LNCaP clone FGC (cell line): ENCODE measurements at regions not wholly inside any gene's neighbourhood (a gene's known extent, or its start where the extent isn't known, plus 50 kb on each side); places are given as distances from the start of the nearest gene placed in this dataset.

Source experiments
- DNase-seq: peaks from one replicate; pipeline ENCODE4 v3.0.0-alpha.2; 2011; ENCODE audit warnings: low read depth
- H3K4me3 ChIP-seq: 2 replicates; pipeline ENCODE4 v1.5.1; 2011; ENCODE audit warnings: mild to moderate bottlenecking, low read depth, low read length, control low read depth
- TF ChIP-seq, protein P1 (sequence below): IDR thresholded peaks from 2 replicates; pipeline ENCODE4 v1.5.1; 2012; ENCODE audit warnings: mild to moderate bottlenecking; ENCODE audit not compliant: control insufficient read depth, insufficient read depth; ENCODE audit errors: extremely low read depth

- TF ChIP-seq, protein P1, sequence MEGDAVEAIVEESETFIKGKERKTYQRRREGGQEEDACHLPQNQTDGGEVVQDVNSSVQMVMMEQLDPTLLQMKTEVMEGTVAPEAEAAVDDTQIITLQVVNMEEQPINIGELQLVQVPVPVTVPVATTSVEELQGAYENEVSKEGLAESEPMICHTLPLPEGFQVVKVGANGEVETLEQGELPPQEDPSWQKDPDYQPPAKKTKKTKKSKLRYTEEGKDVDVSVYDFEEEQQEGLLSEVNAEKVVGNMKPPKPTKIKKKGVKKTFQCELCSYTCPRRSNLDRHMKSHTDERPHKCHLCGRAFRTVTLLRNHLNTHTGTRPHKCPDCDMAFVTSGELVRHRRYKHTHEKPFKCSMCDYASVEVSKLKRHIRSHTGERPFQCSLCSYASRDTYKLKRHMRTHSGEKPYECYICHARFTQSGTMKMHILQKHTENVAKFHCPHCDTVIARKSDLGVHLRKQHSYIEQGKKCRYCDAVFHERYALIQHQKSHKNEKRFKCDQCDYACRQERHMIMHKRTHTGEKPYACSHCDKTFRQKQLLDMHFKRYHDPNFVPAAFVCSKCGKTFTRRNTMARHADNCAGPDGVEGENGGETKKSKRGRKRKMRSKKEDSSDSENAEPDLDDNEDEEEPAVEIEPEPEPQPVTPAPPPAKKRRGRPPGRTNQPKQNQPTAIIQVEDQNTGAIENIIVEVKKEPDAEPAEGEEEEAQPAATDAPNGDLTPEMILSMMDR: no peak
- H3K4me3 ChIP-seq: no peak overlapping the region
- DNase-seq: no peak
These were observed 122.9 kb downstream of the RFC3 start for GRCh38 chr13:33940898-33941297.

- no peak overlapping the region for H3K4me3 ChIP-seq
- no peak for DNase-seq
- TF ChIP-seq, protein P1: no peak
These were observed 127.5 kb downstream of the RFC3 start for GRCh38 chr13:33945477-33945876.

DNA sequence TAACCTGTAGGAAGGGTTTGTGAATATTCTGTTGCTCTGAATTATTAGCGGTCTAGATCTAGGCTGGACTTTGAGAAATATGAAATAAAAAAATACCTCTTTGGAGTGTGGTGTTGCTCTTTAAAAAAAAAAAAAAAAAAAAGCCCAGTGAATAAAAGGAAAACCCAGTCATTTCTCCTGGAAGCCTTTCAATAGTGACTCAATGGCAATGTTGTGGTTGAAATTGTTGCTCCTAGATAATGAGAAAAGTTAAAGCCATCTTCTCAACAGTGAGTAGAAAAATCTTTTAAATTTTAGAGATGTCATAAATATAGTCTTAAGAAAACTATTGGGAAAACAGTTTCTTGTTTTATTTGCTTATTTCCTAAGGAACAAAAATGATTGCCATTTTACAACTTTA, 135.3 kb downstream of the RFC3 start:
- H3K4me3 ChIP-seq: no peak overlapping the region
- DNase-seq: no peak
- TF ChIP-seq, protein P1: no peak

- TF ChIP-seq, protein P1: no peak
- DNase-seq: no peak
- no peak overlapping the region for H3K4me3 ChIP-seq
These were observed 135.8 kb downstream of the RFC3 start for GRCh38 chr13:33953781-33954180.

- DNase-seq: no peak
- no peak overlapping the region for H3K4me3 ChIP-seq
- TF ChIP-seq, protein P1: no peak
These were observed 138.4 kb downstream of the RFC3 start for GRCh38 chr13:33956346-33956745.

- H3K4me3 ChIP-seq: no peak overlapping the region
- TF ChIP-seq, protein P1: no peak
- DNase-seq: no peak
These were observed 139.6 kb downstream of the RFC3 start for GRCh38 chr13:33957497-33957905.

- DNase-seq: no peak
- TF ChIP-seq, protein P1: no peak
- H3K4me3 ChIP-seq: no peak overlapping the region
These were observed 141.0 kb downstream of the RFC3 start for GRCh38 chr13:33958964-33959363.
